HCT116 (cell line): ENCODE measurements at regions not wholly inside any gene's neighbourhood (a gene's known extent, or its start where the extent isn't known, plus 50 kb on each side); places are given as distances from the start of the nearest gene placed in this dataset.

ENCODE experiments used
- ATAC-seq: fragments of 200-7000 bp; cut with Tn5 transposase; 2 replicates; pipeline ENCODE4 v1.9.1; 2020; ENCODE audit warnings: mild to moderate bottlenecking, moderate library complexity
- BruUV-seq: library from RNA; stranded (reverse); fragments of 400-500 nt; replicated peaks from 2 replicates; lab custom pipeline; 2021; lab: Mats Ljungman, UMichigan
- CTCF ChIA-PET: fragments of 300-600 bp; sonication (Branson Sonifier 250); formaldehyde crosslinking; loops from one replicate; lab custom pipeline; 2021; ENCODE audit warnings: antibody characterized with exemption; lab: Charles Lee
- POLR2A ChIA-PET: fragments of 300-600, 350-600 bp; sonication (Branson Sonifier 250); formaldehyde crosslinking; loops from one replicate; lab custom pipeline; 2021; ENCODE audit warnings: antibody characterized with exemption; lab: Charles Lee
- RAD21 ChIA-PET, 2 experiments: fragments of 300-600 bp; sonication (Branson Sonifier 250); formaldehyde crosslinking; loops; one replicate each; lab custom pipeline; 2023; ENCODE audit warnings: low total read pairs in 2 of 2; ENCODE audit not compliant: uncharacterized antibody in 2 of 2, unreplicated experiment in 2 of 2, low non-redundant PET in 1 of 2; lab: Charles Lee
- DNase-seq: peaks from one replicate; pipeline ENCODE4 v3.0.0-alpha.2; 2010; ENCODE audit warnings: low read depth, low spot score
- H2AFZ ChIP-seq: fragments of 200-600 bp; shearing (Covaris generic), sonication (generic); 2 replicates; pipeline ENCODE4 v1.6.1; 2017; ENCODE audit warnings: low read depth, mixed run types, mixed read lengths, antibody characterized with exemption, low read length; ENCODE audit not compliant: poor library complexity, severe bottlenecking
- H3K27ac ChIP-seq: 2 replicates; pipeline ENCODE4 v1.5.1; 2012; ENCODE audit warnings: low read depth, low read length
- H3K27me3 ChIP-seq: fragments of 200-600 bp; sonication (generic); 2 replicates; pipeline ENCODE4 v1.6.1; 2016; ENCODE audit warnings: mixed run types, low read length, mixed read lengths; ENCODE audit not compliant: insufficient read depth
- H3K36me3 ChIP-seq, 2 experiments: fragments of 200-500 bp in 1 of 2; fragments of 200-600 bp in 1 of 2; sonication (Bioruptor generic) in 1 of 2; sonication (generic) in 1 of 2; 2 replicates each; pipeline versions ENCODE4 v1.5.1 to v1.6.1; 2014 to 2016; ENCODE audit warnings: low read length in 2 of 2, inconsistent platforms in 1 of 2, mixed read lengths in 1 of 2, mixed run types in 1 of 2; ENCODE audit not compliant: insufficient read depth in 2 of 2, control insufficient read depth in 1 of 2
- H3K4me1 ChIP-seq, 2 experiments: fragments of 200-600 bp in 1 of 2; sonication (generic) in 1 of 2; 2 replicates each; pipeline versions ENCODE4 v1.5.1 to v1.6.1; 2012 to 2017; ENCODE audit warnings: low read length in 2 of 2, inconsistent platforms in 1 of 2, mild to moderate bottlenecking in 1 of 2, mixed read lengths in 1 of 2, mixed run types in 1 of 2, moderate library complexity in 1 of 2; ENCODE audit not compliant: insufficient read depth in 2 of 2, control insufficient read depth in 1 of 2
- H3K4me2 ChIP-seq: fragments of 200-600 bp; sonication (generic); 2 replicates; pipeline ENCODE4 v1.6.1; 2017; ENCODE audit warnings: mixed run types, low read length, mixed read lengths
- H3K4me3 ChIP-seq, 2 experiments: fragments of 200-600 bp in 1 of 2; sonication (generic) in 1 of 2; replicated peaks in 1 of 2; 2 replicates each; pipeline ENCODE4 v1.5.1; 2011 to 2016; ENCODE audit warnings: low read length in 2 of 2, control low read depth in 1 of 2, low read depth in 1 of 2, mild to moderate bottlenecking in 1 of 2, mixed read lengths in 1 of 2, mixed run types in 1 of 2
- H3K79me2 ChIP-seq: fragments of 200-600 bp; sonication (generic); 2 replicates; pipeline ENCODE4 v1.6.1; 2017; ENCODE audit warnings: mild to moderate bottlenecking, mixed run types, low read length, moderate library complexity, mixed read lengths; ENCODE audit not compliant: insufficient read depth
- H3K9ac ChIP-seq: fragments of 200-600 bp; sonication (generic); 2 replicates; pipeline ENCODE4 v1.6.1; 2016; ENCODE audit warnings: low read length, mixed read lengths
- H3K9me2 ChIP-seq: fragments of 200-600 bp; sonication (generic), shearing (Covaris generic); 2 replicates; pipeline ENCODE4 v1.6.1; 2017; ENCODE audit warnings: mixed run types, mild to moderate bottlenecking, moderate library complexity; ENCODE audit not compliant: insufficient read depth
- H3K9me3 ChIP-seq, 2 experiments: fragments of 200-500 bp in 1 of 2; fragments of 200-600 bp in 1 of 2; sonication (Bioruptor generic) in 1 of 2; sonication (generic) in 1 of 2; 2 replicates each; pipeline ENCODE4 v1.6.1; 2014 to 2017; ENCODE audit warnings: low read length in 2 of 2, mixed read lengths in 2 of 2, inconsistent platforms in 1 of 2, low read depth in 1 of 2, mild to moderate bottlenecking in 1 of 2, mixed run types in 1 of 2, moderate library complexity in 1 of 2; ENCODE audit not compliant: control insufficient read depth in 1 of 2, insufficient read depth in 1 of 2
- H4K20me1 ChIP-seq: fragments of 200-600 bp; sonication (generic), shearing (Covaris generic); 2 replicates; pipeline ENCODE4 v1.6.1; 2017; ENCODE audit warnings: mixed run types, mild to moderate bottlenecking, moderate library complexity; ENCODE audit not compliant: insufficient read depth
- ATF3 ChIP-seq: IDR thresholded peaks from 2 replicates; pipeline ENCODE4 v1.6.1; 2012
- CBX3 ChIP-seq: IDR thresholded peaks from 2 replicates; pipeline ENCODE4 v1.6.1; 2012; ENCODE audit warnings: low read depth
- EZH2 ChIP-seq: fragments of 200-600 bp; sonication (generic); IDR thresholded peaks from 2 replicates; pipeline ENCODE4 v1.6.1; 2017; ENCODE audit warnings: antibody characterized with exemption, mixed run types
- EZH2phosphoT487 ChIP-seq: fragments of 200-600 bp; IDR thresholded peaks from 2 replicates; pipeline ENCODE4 v1.6.1; 2018; ENCODE audit warnings: antibody characterized with exemption, borderline replicate concordance
- FOSL1 ChIP-seq: IDR thresholded peaks from 2 replicates; pipeline ENCODE4 v1.6.1; 2012; ENCODE audit warnings: low read depth
- JUND ChIP-seq: IDR thresholded peaks from 2 replicates; pipeline ENCODE4 v1.6.1; 2012
- RAD21 ChIP-seq: IDR thresholded peaks from 2 replicates; pipeline ENCODE4 v1.6.1; 2012; ENCODE audit warnings: low read depth, mild to moderate bottlenecking
- SIN3A ChIP-seq: IDR thresholded peaks from 2 replicates; pipeline ENCODE4 v1.6.1; 2012; ENCODE audit warnings: low read depth
- ZFX ChIP-seq: fragments of 450-650 bp; IDR thresholded peaks from 2 replicates; pipeline ENCODE4 v1.6.1; 2017
- ZNF274 ChIP-seq: fragments of 200-500 bp; sonication (Bioruptor generic); IDR thresholded peaks from 2 replicates; pipeline ENCODE4 v1.6.1; 2014; ENCODE audit warnings: mild to moderate bottlenecking, low read depth, low read length, inconsistent platforms
- intact Hi-C: fragments of 100-400 bp; cut with micrococcal nuclease; formaldehyde crosslinking; loops from 2 replicates; pipeline ENCODE4 v1.10.0; 2022
- TF ChIP-seq, protein P1 (sequence below): IDR thresholded peaks from 2 replicates; pipeline ENCODE4 v1.6.1; 2012; ENCODE audit warnings: low read depth

- ChIA-PET POLR2A (no interaction called here), CTCF (no interaction called here), RAD21 (no interaction called here)
- ATAC-seq (no peak), DNase-seq (no peak)
- H3K36me3 ChIP-seq: no peaks in the 10 kb centered on the region
- peaks cover 6 to 15% of the 10 kb centered on the region in 2 experiments; a peak in 2 of 4 replicates for H3K9me3 ChIP-seq
- no peak overlapping the region for H3K4me3 ChIP-seq
- H3K9me2 ChIP-seq: no peaks in the 10 kb centered on the region
- H4K20me1 ChIP-seq: no peaks in the 10 kb centered on the region
- no peaks in the 10 kb centered on the region for H3K4me1 ChIP-seq
- H3K79me2 ChIP-seq: no peaks in the 10 kb centered on the region
- no peak overlapping the region for H3K4me2 ChIP-seq
- intact Hi-C loops: no loop called here
- no peak overlapping the region for H3K9ac ChIP-seq
- no peaks in the 10 kb centered on the region for H3K27me3 ChIP-seq
- BruUV-seq: no TSS peak
- H2AFZ ChIP-seq: no peak overlapping the region
- H3K27ac ChIP-seq: no peak overlapping the region
- no peak for TF ChIP-seq EZH2
- no peak for TF ChIP-seq ATF3
- no peak for TF ChIP-seq JUND
- no peak for TF ChIP-seq ZNF274
Measured at GRCh38 chr2:14396533-14397083, 235.9 kb upstream of the LRATD1 start.

- H3K79me2 ChIP-seq: no peaks in the 10 kb centered on the region
- BruUV-seq: no TSS peak
- H4K20me1 ChIP-seq: no peaks in the 10 kb centered on the region
- H3K9me3 ChIP-seq: peaks cover 10 to 15% of the 10 kb centered on the region in 2 experiments; a peak in 2 of 4 replicates
- H3K4me3 ChIP-seq: no peak overlapping the region
- intact Hi-C loops: no loop called here
- H3K36me3 ChIP-seq: no peaks in the 10 kb centered on the region
- no peaks in the 10 kb centered on the region for H3K27me3 ChIP-seq
- TF ChIP-seq, protein P1, sequence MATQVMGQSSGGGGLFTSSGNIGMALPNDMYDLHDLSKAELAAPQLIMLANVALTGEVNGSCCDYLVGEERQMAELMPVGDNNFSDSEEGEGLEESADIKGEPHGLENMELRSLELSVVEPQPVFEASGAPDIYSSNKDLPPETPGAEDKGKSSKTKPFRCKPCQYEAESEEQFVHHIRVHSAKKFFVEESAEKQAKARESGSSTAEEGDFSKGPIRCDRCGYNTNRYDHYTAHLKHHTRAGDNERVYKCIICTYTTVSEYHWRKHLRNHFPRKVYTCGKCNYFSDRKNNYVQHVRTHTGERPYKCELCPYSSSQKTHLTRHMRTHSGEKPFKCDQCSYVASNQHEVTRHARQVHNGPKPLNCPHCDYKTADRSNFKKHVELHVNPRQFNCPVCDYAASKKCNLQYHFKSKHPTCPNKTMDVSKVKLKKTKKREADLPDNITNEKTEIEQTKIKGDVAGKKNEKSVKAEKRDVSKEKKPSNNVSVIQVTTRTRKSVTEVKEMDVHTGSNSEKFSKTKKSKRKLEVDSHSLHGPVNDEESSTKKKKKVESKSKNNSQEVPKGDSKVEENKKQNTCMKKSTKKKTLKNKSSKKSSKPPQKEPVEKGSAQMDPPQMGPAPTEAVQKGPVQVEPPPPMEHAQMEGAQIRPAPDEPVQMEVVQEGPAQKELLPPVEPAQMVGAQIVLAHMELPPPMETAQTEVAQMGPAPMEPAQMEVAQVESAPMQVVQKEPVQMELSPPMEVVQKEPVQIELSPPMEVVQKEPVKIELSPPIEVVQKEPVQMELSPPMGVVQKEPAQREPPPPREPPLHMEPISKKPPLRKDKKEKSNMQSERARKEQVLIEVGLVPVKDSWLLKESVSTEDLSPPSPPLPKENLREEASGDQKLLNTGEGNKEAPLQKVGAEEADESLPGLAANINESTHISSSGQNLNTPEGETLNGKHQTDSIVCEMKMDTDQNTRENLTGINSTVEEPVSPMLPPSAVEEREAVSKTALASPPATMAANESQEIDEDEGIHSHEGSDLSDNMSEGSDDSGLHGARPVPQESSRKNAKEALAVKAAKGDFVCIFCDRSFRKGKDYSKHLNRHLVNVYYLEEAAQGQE: no peak
- TF ChIP-seq RAD21: no peak
- no peak for TF ChIP-seq ZFX
- TF ChIP-seq EZH2phosphoT487: no peak
- TF ChIP-seq CBX3: no peak
- TF ChIP-seq FOSL1: no peak
- TF ChIP-seq SIN3A: no peak
- H2AFZ ChIP-seq: no peak overlapping the region
- no peaks in the 10 kb centered on the region for H3K9me2 ChIP-seq
- no peak overlapping the region for H3K4me2 ChIP-seq
- no peaks in the 10 kb centered on the region for H3K4me1 ChIP-seq
- ATAC-seq: no peak
- ChIA-PET POLR2A (no interaction called here), CTCF (no interaction called here), RAD21 (no interaction called here)
- H3K27ac ChIP-seq: no peak overlapping the region
- no peak overlapping the region for H3K9ac ChIP-seq
- DNase-seq: no peak
Measured at GRCh38 chr2:14398641-14399040, 233.9 kb upstream of the LRATD1 start.
